ENCODE measurements at regions not wholly inside any gene's neighbourhood (a gene's known extent, or its start where the extent isn't known, plus 50 kb on each side); places are given as distances from the start of the nearest gene placed in this dataset.

DNA sequence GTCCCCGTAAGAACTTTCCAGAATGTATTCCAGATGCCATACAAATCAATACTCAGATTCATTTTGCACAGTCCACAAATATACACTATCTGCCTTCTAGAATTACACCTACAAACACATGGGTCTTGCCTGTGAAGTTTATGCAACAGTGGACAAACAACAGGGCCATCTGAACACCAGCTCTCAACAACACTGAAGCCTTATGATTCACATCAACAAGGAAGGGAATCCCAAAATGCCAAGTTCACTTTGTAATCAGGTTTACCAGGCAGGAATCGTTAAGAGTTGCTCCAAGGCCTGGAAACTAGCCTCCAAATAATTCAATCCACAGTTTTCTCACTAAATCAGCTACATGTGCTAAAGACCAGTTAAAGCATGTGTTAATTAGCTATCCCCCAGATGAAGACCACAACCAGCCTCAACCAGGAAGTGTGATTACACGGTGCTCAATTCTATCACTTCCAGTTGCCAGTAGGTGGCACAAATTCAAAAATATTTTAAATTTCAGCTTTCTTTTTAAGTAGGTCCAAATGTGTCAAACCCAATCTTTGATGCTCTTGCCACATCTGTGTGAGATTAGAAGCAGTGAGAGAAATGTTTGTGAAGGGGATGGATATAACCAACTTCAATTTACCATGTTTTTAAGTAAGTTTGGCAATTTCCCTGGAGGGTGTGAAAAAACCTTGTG is 139.1 kb upstream of the BDNF start:
- TF ChIP-seq, protein P1, sequence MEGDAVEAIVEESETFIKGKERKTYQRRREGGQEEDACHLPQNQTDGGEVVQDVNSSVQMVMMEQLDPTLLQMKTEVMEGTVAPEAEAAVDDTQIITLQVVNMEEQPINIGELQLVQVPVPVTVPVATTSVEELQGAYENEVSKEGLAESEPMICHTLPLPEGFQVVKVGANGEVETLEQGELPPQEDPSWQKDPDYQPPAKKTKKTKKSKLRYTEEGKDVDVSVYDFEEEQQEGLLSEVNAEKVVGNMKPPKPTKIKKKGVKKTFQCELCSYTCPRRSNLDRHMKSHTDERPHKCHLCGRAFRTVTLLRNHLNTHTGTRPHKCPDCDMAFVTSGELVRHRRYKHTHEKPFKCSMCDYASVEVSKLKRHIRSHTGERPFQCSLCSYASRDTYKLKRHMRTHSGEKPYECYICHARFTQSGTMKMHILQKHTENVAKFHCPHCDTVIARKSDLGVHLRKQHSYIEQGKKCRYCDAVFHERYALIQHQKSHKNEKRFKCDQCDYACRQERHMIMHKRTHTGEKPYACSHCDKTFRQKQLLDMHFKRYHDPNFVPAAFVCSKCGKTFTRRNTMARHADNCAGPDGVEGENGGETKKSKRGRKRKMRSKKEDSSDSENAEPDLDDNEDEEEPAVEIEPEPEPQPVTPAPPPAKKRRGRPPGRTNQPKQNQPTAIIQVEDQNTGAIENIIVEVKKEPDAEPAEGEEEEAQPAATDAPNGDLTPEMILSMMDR (IDR thresholded peaks at IDR 0.05) = no peak
- ATAC-seq = no peak
- intact Hi-C loops (cut with DNase I, micrococcal nuclease) = no loop called here

DNA sequence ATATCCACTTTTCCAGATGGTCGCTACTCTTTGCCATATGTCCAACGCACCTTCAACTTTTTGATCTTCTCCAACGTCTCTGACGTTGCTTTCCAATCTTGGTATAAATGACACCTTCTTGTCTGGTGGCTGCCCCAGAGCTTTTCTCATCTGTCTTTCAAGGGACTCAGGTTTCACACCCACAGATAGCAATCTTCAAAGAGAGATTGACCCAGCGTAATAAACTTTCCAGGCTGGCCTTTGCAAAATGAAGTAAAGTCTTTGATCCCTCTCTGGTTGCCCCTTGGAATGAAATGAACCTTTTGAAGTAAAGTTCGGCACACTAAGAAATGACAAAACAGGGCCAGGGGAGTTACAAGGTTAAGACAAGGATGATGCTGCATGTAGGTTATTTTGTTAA is 138.4 kb upstream of the BDNF start:
- intact Hi-C loops (cut with DNase I, micrococcal nuclease) = no loop called here

More for the DNA sequence above, 139.1 kb upstream of the BDNF start:
- Histone ChIP-seq H3K4me1 (ENCODE audit: low read depth) (no peaks in the 10 kb centered on the region), H3K36me3 (ENCODE audit: low read depth) (no peaks in the 10 kb centered on the region), H3K4me3 (no peak overlapping the region), H3K9me3 (no peaks in the 10 kb centered on the region)
- DNase-seq = no peak

DNA sequence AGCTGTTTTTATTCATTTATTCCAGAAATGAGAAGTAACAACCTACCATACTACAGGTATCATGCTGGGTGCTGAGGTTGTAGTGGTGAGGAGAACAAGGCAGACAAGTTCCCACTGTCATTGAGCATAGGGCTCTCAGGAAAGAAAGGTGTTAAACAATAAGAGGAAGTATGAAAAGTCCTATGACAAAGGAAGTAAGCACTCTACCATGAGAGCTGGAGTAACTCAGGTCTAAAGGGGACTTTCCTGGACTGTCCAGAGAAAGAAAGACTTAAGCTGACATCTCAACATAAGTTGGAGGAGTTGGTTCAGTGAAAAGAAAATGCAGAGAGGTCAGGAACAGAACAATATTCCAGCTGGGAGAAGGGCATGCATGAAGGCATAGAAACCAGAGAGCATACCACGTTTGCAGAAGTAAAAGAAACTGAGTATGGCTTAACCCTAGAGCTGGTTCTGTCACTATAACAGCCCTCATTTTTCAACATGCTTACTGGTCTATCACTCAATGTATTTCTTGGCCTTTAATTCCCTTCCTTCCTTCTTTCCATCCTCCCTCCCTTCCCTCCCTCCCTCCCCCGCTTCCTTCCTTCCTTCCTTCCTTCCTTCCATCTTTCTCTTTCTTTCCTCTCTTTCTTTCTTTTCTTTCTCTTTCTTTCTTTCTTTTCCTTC is 137.8 kb upstream of the BDNF start:
- intact Hi-C loops (cut with DNase I, micrococcal nuclease) = no loop called here

More for the DNA sequence above, 138.4 kb upstream of the BDNF start:
- Histone ChIP-seq H3K4me3 (no peak overlapping the region), H3K9me3 (no peaks in the 10 kb centered on the region), H3K4me1 (ENCODE audit: low read depth) (no peaks in the 10 kb centered on the region), H3K36me3 (ENCODE audit: low read depth) (no peaks in the 10 kb centered on the region)
- TF ChIP-seq, protein P1 (IDR thresholded peaks at IDR 0.05) = no peak
- ATAC-seq (no peak), DNase-seq (no peak)

DNA sequence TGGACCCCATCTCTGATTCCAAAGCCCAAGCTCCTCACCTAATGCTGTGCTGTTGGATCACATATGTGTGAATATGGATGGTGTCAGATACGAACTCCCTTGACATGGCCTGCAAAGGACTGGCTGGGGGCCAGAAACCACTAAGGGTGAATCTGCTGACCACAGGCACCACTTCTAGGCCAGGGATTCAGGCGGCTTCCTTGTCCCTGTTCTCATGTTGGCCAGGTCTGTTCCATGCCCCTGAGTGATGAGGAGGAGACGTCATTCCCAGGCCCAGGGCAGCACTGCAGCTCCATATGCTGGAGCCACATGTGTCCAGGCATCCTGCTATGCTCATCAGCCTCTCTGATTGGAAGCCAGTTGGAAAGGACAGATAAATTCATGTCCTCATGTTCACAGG is 130.0 kb upstream of the BDNF start:
- H3K4me1 ChIP-seq (ENCODE audit: low read depth) = no peaks in the 10 kb centered on the region
- no peak overlapping the region for H3K4me3 ChIP-seq
- no peaks in the 10 kb centered on the region for H3K36me3 ChIP-seq (ENCODE audit: low read depth)
- ATAC-seq = no peak
- DNase-seq = no peak
- intact Hi-C loops (cut with DNase I, micrococcal nuclease) = no loop called here
- TF ChIP-seq, protein P1 (IDR thresholded peaks at IDR 0.05) = no peak
- H3K9me3 ChIP-seq = no peaks in the 10 kb centered on the region

More for the DNA sequence above, 137.8 kb upstream of the BDNF start:
- Histone ChIP-seq H3K4me1 (ENCODE audit: low read depth) (no peaks in the 10 kb centered on the region), H3K36me3 (ENCODE audit: low read depth) (no peaks in the 10 kb centered on the region), H3K4me3 (no peak overlapping the region), H3K9me3 (no peaks in the 10 kb centered on the region)
- ATAC-seq (no peak), DNase-seq (no peak)
- TF ChIP-seq, protein P1 (IDR thresholded peaks at IDR 0.05) = no peak

DNA sequence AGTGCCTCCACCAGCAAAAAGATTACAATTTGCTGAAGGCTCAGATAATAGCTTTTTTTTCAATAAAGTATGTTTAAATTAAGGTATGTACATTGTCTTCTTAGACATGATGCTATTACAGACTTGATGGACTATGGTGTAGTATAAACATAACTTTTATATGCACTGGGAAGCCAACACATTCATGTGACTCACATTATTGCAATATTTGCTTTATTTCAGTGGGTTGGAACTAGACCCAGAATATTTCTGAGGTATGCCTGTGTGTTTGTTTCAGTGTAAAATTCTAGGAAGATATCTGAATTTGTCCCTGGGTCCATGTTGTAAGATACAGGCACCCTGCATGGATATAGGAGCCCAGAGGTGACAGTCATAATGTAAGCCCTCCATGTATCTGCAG is 120.0 kb upstream of the BDNF start:
- no peaks in the 10 kb centered on the region for H3K9me3 ChIP-seq
- H3K4me1 ChIP-seq (ENCODE audit: low read depth) = no peaks in the 10 kb centered on the region
- intact Hi-C loops (cut with DNase I, micrococcal nuclease) = no loop called here
- TF ChIP-seq, protein P1 (IDR thresholded peaks at IDR 0.05) = no peak
- no peak overlapping the region for H3K4me3 ChIP-seq
- no peak for ATAC-seq
- no peaks in the 10 kb centered on the region for H3K36me3 ChIP-seq (ENCODE audit: low read depth)
- no peak for DNase-seq
